Astrocyte of the spinal cord (primary cell): ENCODE measurements at regions not wholly inside any gene's neighbourhood (a gene's known extent, or its start where the extent isn't known, plus 50 kb on each side); places are given as distances from the start of the nearest gene placed in this dataset.

Experiments used
- DNase-seq: peaks from one replicate; pipeline ENCODE4 v3.0.0; 2011; ENCODE audit warnings: low read depth, low spot score
- H3K4me3 ChIP-seq: 2 replicates; pipeline ENCODE4 v1.5.1; 2011; ENCODE audit warnings: low read depth, mild to moderate bottlenecking, low read length, moderate library complexity
- CTCF ChIP-seq: IDR thresholded peaks from 2 replicates; pipeline ENCODE4 v1.5.1; 2012; ENCODE audit warnings: low read depth, mild to moderate bottlenecking, low read length, inconsistent platforms
- in situ Hi-C: cut with HindIII; loops from 2 replicates; pipeline ENCODE4 v1.10.0; 2017; ENCODE audit warnings: low sequenced_read_pairs

DNA sequence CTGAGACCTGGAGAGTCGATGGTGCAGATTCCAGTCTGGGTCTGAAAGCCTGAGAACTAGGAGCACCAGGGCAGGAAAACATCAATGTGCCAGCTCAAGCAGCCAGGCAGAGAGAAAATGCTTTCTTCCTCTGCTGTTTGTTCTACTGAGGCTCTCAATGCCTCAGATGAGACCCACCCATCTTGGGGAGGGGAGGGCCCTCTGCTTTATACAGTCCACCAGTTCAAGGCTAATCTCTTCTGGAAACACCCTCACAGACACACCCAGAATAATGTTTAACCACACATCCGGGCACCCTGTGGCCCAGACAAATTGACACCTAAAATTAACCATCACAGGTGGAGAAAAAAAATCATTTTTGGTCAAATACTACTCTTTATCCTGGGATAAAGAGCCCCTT, 89.3 kb upstream of the SLC22A23 start:
- DNase-seq = no peak
- in situ Hi-C loops = no loop called here
- TF ChIP-seq CTCF = no peak
- no peak overlapping the region for H3K4me3 ChIP-seq

- no peak for TF ChIP-seq CTCF
- in situ Hi-C loops = no loop called here
- DNase-seq = no peak
- H3K4me3 ChIP-seq = no peak overlapping the region
Measured at GRCh38 chr6:3545156-3545555, 88.3 kb upstream of the SLC22A23 start.

GRCh38 chr6:3542032-3542640, 85.3 kb upstream of the SLC22A23 start:
- TF ChIP-seq CTCF = no peak
- in situ Hi-C loops = no loop called here
- H3K4me3 ChIP-seq = no peak overlapping the region
- no peak for DNase-seq

GRCh38 chr6:3541006-3541585, 84.2 kb upstream of the SLC22A23 start:
- no peak for TF ChIP-seq CTCF
- no peak for DNase-seq
- in situ Hi-C loops = no loop called here
- no peak overlapping the region for H3K4me3 ChIP-seq

DNA sequence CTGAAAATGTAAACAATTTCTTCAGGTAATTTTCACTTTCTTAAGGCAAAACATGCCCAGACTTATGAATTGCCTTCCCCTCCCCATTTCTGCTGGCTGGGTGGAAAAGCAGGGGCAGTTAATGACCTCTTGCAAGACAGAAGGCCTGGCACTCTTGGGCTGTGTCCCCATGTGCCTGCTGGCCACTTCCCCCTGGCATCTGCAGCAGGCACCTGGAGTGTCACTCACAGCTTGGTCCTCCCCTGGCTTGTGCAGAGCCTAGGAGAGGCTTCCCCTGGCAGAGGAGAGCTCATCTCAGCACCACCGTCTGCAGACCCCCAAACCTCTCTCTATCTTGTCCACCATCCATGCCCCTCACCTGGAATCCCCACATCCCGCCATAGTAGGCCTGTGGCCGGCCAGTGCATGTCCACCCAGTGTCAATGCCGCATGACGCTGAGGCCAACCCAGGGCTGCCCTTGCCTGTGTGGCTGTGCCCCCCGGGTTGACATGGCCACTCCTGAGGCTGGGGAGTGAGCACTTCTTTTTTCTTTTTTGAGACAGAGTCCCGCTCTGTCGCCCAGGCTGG, 83.5 kb upstream of the SLC22A23 start:
- in situ Hi-C loops = no loop called here
- TF ChIP-seq CTCF = no peak
- no peak overlapping the region for H3K4me3 ChIP-seq
- no peak for DNase-seq

DNA sequence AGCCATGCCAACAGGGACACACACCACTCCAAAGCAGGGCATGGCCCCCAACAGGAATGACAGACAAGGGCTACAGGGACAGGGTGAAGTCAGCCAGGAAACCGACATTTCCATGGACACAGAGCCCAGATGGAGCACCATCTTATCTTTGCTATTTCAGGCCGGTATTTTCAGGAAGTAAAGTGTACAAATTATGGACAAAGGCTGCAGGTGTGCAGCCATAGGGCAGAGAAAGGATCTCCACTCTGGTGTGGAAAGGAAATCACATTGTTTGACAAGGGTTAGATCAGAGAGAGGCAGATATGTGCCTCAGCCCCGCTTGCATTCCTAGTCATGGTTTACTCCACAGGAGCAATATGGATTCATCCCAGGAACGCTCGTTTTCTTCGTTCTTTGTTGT, 81.7 kb upstream of the SLC22A23 start:
- H3K4me3 ChIP-seq = no peak overlapping the region
- DNase-seq = no peak
- in situ Hi-C loops = no loop called here
- TF ChIP-seq CTCF = no peak
